ENCODE measurements at regions not wholly inside any gene's neighbourhood (a gene's known extent, or its start where the extent isn't known, plus 50 kb on each side); places are given as distances from the start of the nearest gene placed in this dataset.

DNA sequence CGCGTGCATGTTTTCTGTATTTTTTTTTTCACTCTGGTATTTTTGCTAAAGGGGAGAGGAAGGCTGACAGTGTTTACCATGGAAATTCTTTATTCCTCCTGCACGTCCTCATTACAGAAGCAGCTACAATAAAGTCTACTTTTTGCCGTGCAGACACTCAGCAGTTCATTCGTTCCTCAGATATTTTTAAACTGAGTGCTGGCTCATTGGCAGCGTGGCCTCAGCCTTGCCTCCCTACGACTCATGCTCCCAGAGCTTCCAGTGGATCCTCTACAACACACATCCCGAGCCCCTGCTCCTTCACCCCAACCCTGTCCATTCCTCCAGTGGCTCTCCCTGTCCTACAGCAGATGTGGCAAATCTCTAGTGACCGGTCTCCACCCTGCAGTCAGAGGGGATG lies 239.2 kb upstream of the ZMIZ1 start:
- Mint-ChIP-seq H3K36me3 (ENCODE audit: low read depth) (no peaks in the 10 kb centered on the region), H3K27ac (no peak overlapping the region), H3K27me3 (peaks cover 5% of the 10 kb centered on the region), H3K4me1 (no peaks in the 10 kb centered on the region), H3K9me3 (no peaks in the 10 kb centered on the region), H3K4me3 (no peak overlapping the region)
- ATAC-seq (no peak), DNase-seq (no peak)

DNA sequence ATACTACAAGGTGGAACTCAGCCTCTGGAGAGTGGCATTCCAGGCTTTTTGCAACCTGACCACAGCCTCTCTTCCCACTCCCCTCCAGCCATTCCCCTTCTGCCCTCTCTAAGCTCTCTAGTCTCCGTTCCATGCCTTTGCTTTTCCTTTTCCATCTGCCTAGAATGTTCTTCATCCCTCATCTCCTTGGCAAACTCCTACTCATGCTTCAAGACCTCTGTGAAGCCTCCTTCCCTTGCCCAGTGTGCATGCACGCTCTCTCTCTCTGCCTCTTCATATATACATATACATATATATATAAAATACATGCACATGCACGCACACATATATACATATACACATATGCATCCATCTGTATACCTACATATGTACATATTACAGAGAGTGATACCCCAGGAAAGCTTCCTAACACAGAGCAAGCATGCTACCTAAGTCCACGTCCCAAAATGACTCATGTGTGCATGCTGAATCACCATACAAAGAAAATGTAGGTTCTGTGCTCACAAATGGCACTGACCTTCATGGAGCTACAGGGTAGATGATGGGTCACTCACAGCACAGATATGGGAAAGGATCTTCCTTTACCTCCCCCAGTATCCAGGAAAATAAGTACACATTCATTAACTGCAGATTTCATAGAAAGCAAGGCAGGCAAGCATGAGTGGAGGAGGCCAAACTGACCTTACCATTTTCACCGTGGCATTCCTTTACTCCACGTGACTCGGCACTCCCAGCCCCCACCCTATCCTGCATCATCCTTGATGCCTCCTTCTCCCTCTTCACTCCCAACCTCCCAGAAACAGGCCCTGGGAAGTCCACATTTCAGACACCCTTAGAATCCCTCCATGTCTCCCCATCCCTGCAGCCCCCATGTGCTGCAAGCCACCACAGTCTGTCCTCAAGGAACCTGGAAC lies 238.4 kb upstream of the ZMIZ1 start:
- ATAC-seq (no peak), DNase-seq (no peak)
- H3K36me3 Mint-ChIP-seq (ENCODE audit: low read depth) = no peaks in the 10 kb centered on the region
- no peaks in the 10 kb centered on the region for H3K4me1 Mint-ChIP-seq
- peaks cover 5% of the 10 kb centered on the region for H3K27me3 Mint-ChIP-seq
- no peaks in the 10 kb centered on the region for H3K9me3 Mint-ChIP-seq
- no peak overlapping the region for H3K4me3 Mint-ChIP-seq
- no peak overlapping the region for H3K27ac Mint-ChIP-seq

DNA sequence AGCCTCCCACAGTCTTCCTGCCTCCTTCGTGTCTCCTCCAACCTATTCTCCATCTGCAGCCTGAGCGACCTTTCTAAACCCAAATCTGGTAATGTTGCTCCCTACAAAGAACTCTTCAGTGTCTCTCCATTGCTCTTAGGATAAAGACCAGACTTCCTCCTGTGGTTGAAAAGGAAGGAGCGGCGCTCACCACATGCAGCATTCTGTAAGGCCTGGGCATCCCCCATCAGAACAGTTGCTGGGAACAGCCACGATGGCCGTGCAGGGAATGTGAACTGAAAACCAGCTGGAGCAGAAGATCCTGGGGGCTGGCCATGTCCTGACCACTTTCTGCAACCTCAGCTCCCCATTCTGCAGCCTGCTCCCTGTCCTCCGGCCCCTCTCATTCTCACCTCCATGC lies 237.8 kb upstream of the ZMIZ1 start:
- no peaks in the 10 kb centered on the region for H3K4me1 Mint-ChIP-seq
- ATAC-seq (no peak), DNase-seq (no peak)
- no peaks in the 10 kb centered on the region for H3K9me3 Mint-ChIP-seq
- no peak overlapping the region for H3K4me3 Mint-ChIP-seq
- no peak overlapping the region for H3K27ac Mint-ChIP-seq
- no peaks in the 10 kb centered on the region for H3K36me3 Mint-ChIP-seq (ENCODE audit: low read depth)
- H3K27me3 Mint-ChIP-seq = peaks cover 5% of the 10 kb centered on the region

DNA sequence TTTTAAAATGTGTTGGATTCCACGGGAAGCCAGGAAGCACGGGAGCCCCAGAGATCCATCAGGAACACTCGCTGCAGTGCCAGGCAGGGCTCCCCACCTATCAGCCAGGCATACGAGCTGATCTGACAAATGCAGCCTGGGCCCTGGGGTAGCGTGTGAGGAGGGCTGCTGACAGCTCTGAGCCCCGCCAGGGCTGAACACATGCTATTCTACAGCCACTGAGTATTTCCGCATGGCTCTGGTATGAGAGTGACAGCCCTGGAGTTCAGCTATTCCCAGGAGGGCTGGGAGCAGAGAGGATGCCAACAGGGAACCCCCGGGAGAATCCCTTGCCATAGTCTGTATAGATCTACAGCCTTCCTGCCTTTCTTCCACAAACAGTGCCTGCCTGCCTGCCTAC lies 237.3 kb upstream of the ZMIZ1 start:
- Mint-ChIP-seq H3K9me3 (no peaks in the 10 kb centered on the region), H3K27ac (no peak overlapping the region), H3K4me1 (no peaks in the 10 kb centered on the region), H3K4me3 (no peak overlapping the region), H3K36me3 (ENCODE audit: low read depth) (no peaks in the 10 kb centered on the region), H3K27me3 (peaks cover 5% of the 10 kb centered on the region)
- DNase-seq (no peak), ATAC-seq (no peak)

DNA sequence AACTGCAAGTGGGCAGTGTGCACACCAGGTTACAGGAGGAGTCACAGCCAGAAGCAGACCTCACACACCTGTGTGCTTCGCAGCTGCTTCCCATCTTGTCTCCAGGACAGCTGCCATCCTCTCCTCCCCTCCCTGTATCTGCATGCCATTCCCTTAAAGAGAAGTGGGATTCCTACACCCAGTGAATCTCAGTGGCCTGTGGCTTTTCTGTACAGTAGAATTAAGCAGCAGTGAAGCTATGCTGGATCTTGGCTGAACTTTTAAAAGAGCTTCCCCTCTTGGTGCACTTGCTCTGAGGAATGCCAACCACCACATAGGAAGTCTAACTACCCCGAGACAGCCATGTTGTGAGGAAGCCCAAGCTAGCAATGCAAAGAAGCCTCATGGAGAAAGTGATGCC lies 236.5 kb upstream of the ZMIZ1 start:
- Mint-ChIP-seq H3K27ac (no peak overlapping the region), H3K4me3 (no peak overlapping the region), H3K27me3 (peaks cover 5% of the 10 kb centered on the region), H3K9me3 (no peaks in the 10 kb centered on the region), H3K36me3 (ENCODE audit: low read depth) (no peaks in the 10 kb centered on the region), H3K4me1 (no peaks in the 10 kb centered on the region)
- ATAC-seq = no peak
- DNase-seq = no peak

DNA sequence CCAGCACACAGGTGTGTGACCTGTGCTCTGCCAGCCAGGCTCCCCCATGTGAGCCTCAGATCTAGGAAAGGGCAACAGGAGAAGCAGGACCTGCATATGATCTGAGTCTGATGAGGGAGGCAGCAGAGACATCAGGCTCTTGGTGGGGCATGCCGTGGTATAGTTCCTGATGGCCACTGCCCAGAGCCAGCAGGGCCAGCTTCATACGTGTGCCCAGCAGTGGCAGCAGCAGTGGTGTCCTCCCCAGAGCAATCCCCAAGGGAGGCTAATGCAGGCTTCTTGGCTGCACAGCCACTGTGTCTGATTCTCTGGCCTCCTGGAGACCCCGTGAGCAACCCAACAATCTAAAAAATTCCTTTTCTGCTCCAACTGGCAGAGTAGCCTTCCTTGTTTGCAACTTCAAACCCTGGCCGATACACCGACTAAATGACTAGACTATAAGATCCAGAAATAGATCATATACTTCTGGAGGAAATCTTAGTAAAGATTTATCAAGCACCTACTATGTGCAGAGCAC lies 230.6 kb upstream of the ZMIZ1 start:
- H3K4me1 Mint-ChIP-seq = no peaks in the 10 kb centered on the region
- no peaks in the 10 kb centered on the region for H3K9me3 Mint-ChIP-seq
- no peak overlapping the region for H3K27ac Mint-ChIP-seq
- H3K27me3 Mint-ChIP-seq = peaks cover 1% of the 10 kb centered on the region
- no peak overlapping the region for H3K4me3 Mint-ChIP-seq
- no peak for DNase-seq
- ATAC-seq = no peak
- no peaks in the 10 kb centered on the region for H3K36me3 Mint-ChIP-seq (ENCODE audit: low read depth)

DNA sequence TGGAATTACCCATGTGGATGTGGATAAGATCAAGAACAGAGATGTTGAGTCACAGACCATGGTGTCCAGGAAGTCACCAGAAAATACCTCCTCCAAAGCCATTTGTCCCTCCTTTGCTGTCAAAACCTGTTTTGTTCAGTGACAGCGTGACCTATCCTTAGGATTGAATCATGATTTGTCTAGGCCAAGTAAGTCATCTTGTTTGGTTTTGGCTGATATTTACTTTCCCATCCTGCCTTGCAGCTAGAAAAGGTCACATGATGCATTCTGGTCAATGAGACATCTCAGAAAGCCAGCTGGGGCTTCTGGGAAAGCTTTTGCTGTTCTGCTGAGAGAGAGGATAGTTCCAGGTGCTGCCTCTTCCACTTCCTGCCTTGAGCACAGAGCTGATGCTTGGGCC lies 225.3 kb upstream of the ZMIZ1 start:
- DNase-seq (no peak), ATAC-seq (peak; percentile 25)
- Mint-ChIP-seq H3K4me1 (no peaks in the 10 kb centered on the region), H3K9me3 (no peaks in the 10 kb centered on the region), H3K36me3 (ENCODE audit: low read depth) (no peaks in the 10 kb centered on the region), H3K27ac (no peak overlapping the region), H3K27me3 (peaks cover 1% of the 10 kb centered on the region), H3K4me3 (no peak overlapping the region)

DNA sequence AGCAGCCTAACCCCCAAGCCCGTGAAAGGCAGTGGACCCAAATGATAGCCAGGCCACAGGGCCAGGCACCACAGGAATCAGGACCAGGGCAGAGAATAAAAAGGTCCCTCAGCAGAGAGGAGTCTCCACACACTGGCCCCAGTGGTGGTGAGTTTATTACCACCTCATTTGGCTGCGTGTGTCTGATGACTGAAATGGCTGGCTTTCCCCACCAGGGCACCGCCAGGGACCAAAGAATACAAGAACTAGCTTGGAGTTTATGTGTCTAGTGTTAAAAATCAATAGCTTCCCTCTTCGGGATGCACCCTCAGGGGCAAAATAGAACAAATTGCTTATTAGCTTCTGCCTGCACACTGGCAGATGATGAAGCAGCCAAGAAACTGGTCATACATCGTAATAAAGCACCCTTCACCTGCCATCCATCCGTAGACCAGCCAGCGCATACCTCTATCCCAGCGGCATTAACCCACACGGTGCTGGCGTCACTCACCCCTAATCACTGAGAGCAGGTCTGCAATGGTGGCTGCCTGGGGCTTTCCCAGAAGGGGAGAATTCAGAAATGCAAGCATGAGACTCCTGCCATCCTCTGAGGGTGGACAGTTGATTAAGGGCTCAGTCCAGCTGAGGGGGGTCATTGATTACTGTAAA lies 223.7 kb upstream of the ZMIZ1 start:
- Mint-ChIP-seq H3K27ac (no peak overlapping the region), H3K36me3 (ENCODE audit: low read depth) (no peaks in the 10 kb centered on the region), H3K4me1 (no peaks in the 10 kb centered on the region), H3K9me3 (no peaks in the 10 kb centered on the region), H3K27me3 (peaks cover 1% of the 10 kb centered on the region), H3K4me3 (no peak overlapping the region)
- DNase-seq (no peak), ATAC-seq (no peak)

DNA sequence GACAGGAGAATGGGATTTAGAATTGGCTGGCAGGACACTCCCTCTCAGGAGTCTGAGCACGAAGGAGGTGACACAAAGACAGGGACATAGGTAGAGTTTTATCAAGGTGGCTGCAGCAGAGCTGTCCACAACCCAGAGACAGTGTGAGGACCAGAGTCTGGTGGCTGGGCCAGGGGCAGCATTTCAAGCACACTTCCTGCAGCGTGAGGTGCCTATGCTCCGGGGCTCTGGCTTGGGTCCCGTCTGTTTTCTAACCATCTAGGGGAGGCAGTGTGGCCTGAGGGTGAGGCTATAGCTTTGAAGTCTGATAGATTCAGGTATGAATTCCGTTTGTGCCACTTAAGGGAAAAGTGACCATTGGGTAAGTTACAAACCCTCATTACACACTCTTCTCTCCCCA lies 222.7 kb upstream of the ZMIZ1 start:
- Mint-ChIP-seq H3K4me3 (no peak overlapping the region), H3K9me3 (no peaks in the 10 kb centered on the region), H3K36me3 (ENCODE audit: low read depth) (no peaks in the 10 kb centered on the region), H3K27me3 (no peaks in the 10 kb centered on the region), H3K4me1 (no peaks in the 10 kb centered on the region), H3K27ac (no peak overlapping the region)
- ATAC-seq = no peak
- no peak for DNase-seq

DNA sequence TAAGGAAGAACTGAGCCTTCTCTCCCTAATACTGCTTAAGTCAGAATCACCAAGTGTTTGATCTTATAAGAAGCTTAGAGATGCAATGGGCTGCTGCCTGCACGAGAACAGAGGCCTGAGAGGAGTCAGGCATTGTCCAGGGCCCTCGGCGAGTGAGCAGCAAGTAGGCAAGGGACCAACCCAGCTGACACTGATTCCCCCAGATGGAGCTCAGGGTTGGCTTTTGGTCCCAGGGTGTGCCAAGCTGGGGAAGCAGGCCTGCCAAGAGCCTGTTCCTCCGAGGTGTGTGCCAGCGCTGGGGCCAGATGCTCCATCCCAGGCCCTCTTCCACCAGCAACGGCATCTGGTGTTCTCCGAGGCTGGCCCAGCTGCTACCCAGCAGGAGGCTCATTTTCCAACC lies 222.0 kb upstream of the ZMIZ1 start:
- Mint-ChIP-seq H3K36me3 (ENCODE audit: low read depth) (no peaks in the 10 kb centered on the region), H3K4me3 (no peak overlapping the region), H3K9me3 (no peaks in the 10 kb centered on the region), H3K27ac (no peak overlapping the region), H3K4me1 (no peaks in the 10 kb centered on the region), H3K27me3 (no peaks in the 10 kb centered on the region)
- ATAC-seq (no peak), DNase-seq (no peak)

DNA sequence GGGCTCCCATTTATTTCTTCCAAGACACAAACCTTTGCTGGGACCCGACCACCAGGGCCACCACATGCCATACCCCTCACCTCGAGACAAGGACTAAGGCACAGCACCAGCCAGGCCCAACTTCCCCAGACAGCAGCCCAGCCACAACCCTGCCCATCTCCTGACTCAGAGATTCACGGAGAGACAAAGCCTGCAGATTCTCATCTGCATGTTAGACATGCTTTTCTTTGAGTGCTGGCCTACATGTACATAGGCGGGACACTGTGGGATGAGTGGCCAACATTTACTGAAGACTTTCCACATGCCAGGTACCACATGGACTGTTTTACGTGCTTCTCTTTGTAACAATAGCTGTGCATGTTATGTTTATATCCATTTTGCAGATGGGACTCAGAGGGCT lies 221.3 kb upstream of the ZMIZ1 start:
- no peak overlapping the region for H3K4me3 Mint-ChIP-seq
- H3K27me3 Mint-ChIP-seq = no peaks in the 10 kb centered on the region
- H3K36me3 Mint-ChIP-seq (ENCODE audit: low read depth) = no peaks in the 10 kb centered on the region
- DNase-seq (no peak), ATAC-seq (no peak)
- H3K4me1 Mint-ChIP-seq = no peaks in the 10 kb centered on the region
- no peaks in the 10 kb centered on the region for H3K9me3 Mint-ChIP-seq
- no peak overlapping the region for H3K27ac Mint-ChIP-seq

DNA sequence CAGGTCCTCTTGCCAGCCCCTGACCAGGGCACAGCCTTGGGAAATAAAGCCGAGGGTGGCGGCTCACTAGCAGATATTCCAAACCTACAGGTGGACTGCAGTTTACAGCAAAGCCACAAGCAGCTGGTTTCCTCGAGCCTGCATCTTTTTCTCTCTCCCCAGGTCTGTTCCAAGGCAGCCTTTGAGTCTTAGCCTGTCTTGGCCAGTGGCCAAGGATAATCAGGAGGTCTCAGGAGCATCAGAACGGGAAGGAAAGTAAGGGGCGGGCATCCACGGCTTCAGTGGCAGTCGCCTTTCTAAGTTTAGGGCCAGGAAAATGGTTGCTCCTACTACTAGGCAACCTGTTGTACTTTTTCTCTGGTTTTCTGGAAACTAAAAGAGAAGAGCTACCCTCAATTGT lies 219.7 kb upstream of the ZMIZ1 start:
- Mint-ChIP-seq H3K4me3 (no peak overlapping the region), H3K27ac (no peak overlapping the region), H3K9me3 (no peaks in the 10 kb centered on the region), H3K27me3 (no peaks in the 10 kb centered on the region), H3K4me1 (no peaks in the 10 kb centered on the region), H3K36me3 (ENCODE audit: low read depth) (no peaks in the 10 kb centered on the region)
- ATAC-seq = no peak
- no peak for DNase-seq

DNA sequence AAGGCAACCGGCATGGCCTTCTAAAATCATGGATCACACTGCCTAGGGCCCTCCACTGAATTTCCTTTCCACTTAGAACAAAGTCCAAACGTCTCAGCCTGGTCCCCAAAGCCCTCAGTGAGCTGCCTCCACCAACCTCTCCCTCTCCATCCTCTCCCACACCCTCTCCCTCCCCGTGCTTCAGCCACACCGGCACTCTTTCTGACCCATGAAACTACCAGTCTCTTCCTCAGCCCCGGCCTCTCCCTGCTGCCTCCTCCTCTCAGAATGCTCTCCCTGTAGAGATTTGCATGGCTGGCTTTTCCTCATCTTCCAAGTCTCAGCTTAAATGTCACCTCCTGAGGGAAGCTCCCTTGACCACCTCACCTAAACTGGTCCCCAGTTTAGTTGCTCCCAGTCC lies 219.0 kb upstream of the ZMIZ1 start:
- DNase-seq (no peak), ATAC-seq (no peak)
- H3K9me3 Mint-ChIP-seq = no peaks in the 10 kb centered on the region
- no peak overlapping the region for H3K27ac Mint-ChIP-seq
- no peaks in the 10 kb centered on the region for H3K36me3 Mint-ChIP-seq (ENCODE audit: low read depth)
- H3K4me3 Mint-ChIP-seq = no peak overlapping the region
- no peaks in the 10 kb centered on the region for H3K27me3 Mint-ChIP-seq
- H3K4me1 Mint-ChIP-seq = no peaks in the 10 kb centered on the region

DNA sequence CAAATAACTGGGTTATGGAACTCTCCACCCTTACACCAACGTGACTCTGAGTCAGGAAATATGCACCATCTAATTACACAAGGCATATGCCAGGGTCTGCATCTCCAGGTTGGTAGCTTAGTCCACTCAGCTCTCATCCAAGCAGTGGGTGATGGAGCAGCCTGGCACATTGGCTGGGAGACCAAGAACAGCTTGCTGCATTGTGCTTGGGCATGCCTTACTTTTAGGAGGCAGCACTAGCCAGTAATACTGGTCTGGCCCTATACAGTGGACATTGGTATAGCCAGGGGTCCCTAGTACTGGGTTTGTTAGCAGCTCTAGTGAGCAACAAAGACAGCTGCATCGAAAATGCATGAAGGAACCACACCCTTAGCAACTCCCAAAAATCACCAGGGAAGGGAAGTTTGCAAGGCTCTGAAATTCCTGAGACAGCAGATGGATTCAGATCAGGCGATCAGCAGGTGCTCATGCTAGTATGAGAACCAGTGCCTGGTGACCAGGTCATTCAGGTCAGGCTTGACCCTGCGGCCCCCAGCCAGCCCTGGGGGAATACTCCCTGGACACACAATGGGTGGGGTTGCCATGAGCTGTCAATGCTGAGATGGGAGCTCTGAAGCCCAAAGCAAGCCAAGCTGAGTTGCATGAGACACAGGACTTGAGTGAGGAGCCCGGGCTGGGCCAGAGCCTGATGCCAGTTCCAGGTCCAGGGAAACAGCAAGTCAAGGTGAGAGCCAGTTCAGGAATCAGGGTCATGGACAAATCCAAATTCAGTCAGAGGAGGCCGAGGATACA lies 217.9 kb upstream of the ZMIZ1 start:
- no peaks in the 10 kb centered on the region for H3K27me3 Mint-ChIP-seq
- no peaks in the 10 kb centered on the region for H3K36me3 Mint-ChIP-seq (ENCODE audit: low read depth)
- no peaks in the 10 kb centered on the region for H3K9me3 Mint-ChIP-seq
- H3K4me1 Mint-ChIP-seq = no peaks in the 10 kb centered on the region
- no peak overlapping the region for H3K27ac Mint-ChIP-seq
- ATAC-seq (no peak), DNase-seq (no peak)
- no peak overlapping the region for H3K4me3 Mint-ChIP-seq

DNA sequence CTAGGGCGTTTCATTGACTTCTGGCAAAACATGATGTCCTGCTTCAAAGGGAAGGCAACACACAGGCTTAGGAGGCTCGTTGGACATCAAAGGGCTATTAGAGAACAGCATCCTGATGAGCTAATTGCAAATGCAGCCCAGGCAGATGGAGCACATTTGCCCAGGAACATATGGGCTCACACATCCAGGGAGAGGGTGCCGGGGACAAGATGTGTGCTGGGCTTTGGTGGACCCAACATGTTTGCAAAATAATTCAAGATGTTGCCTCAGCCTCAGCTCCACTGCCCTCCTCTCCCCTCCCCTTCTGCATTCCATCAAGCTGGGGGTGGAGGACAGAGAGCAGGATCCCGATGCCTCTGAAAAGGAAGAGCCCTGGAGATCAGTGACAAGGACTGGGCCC lies 217.1 kb upstream of the ZMIZ1 start:
- no peaks in the 10 kb centered on the region for H3K9me3 Mint-ChIP-seq
- H3K27ac Mint-ChIP-seq = no peak overlapping the region
- no peaks in the 10 kb centered on the region for H3K27me3 Mint-ChIP-seq
- ATAC-seq (no peak), DNase-seq (no peak)
- H3K4me3 Mint-ChIP-seq = no peak overlapping the region
- no peaks in the 10 kb centered on the region for H3K4me1 Mint-ChIP-seq
- H3K36me3 Mint-ChIP-seq (ENCODE audit: low read depth) = no peaks in the 10 kb centered on the region

All from activated naive CD8-positive, alpha-beta T cell treated with anti-CD3 and anti-CD28 coated beads, Interleukin-2, amount 50 U/mL, for 24 hours (primary cell).